ENCODE measurements at regions not wholly inside any gene's neighbourhood (a gene's known extent, or its start where the extent isn't known, plus 50 kb on each side); places are given as distances from the start of the nearest gene placed in this dataset.
"Not testable (repeated sequence)": the region's sequence is repeated elsewhere in the genome, so short reads cannot be mapped to it uniquely, and the experiment has no call there.

DNA sequence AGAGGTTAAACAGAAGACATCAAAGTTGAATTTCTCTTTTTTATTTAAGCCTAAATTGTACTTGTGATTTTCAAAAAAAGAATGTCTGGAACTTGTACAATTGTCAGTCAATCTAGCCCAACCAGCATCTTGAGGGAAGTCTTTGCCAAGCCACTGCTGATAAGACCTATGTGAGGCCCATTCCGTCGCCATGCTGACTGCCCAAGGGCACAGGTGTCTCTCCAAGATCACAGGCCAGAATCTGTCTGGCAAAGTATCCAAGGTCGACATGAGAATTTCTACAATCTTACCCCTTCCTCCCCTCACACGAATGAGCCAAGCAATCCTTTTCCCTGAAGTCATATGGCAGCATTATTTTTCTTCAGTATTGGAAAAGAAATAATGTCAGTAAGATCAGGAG, 614.5 kb downstream of the CBLN4 start:
- no peak for DNase-seq

- DNase-seq, result no peak
Observed at GRCh38 chr20:55386686-55387085, 618.6 kb downstream of the CBLN4 start.

GRCh38 chr20:55375920-55376319, 629.4 kb downstream of the CBLN4 start:
- peak; percentile 13 for DNase-seq

GRCh38 chr20:55365745-55366144, 639.6 kb downstream of the CBLN4 start:
- no peak for DNase-seq

GRCh38 chr20:55360895-55361294, 644.4 kb downstream of the CBLN4 start:
- no peak for DNase-seq

- peak; percentile 65 for DNase-seq
Observed at GRCh38 chr20:55354720-55355119, 650.6 kb downstream of the CBLN4 start.

DNA sequence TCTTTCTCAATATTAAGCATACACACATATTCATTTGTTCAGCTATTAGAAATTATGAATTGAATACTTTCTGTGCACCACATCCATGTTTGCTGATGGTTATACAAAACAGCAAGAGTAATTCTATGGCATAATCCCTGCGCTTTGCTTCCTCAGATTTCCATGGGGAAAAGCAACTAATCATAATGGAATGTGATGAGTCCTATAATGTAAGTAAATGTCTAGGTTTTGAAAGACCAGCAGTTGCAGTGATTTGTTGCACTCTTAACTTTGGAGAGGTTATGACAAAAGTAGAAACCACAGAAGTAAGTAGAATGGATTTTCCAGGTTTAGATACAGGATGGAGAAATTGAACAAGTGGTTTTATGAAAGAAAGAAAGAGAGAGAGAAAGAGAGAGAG, 652.1 kb downstream of the CBLN4 start:
- no peak for DNase-seq

DNA sequence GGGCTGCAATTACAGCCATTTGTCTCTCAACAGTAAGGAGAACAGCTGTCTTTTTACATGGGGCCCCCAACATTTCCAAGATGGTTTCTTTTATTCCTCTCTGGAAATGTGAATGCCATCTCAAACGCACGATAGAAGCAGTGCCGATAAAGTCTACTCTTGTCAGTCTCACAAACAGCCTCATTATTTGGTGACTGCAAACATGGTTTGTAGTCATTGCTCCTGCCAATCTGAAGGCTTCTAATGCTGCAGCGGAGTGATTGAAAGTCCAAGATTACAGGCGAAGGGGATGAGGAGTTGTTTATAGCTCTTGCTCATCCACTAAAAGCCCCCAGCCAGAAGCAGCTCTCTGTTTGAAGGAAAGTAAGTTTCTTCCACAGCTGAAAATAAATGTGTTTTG, 657.1 kb downstream of the CBLN4 start:
- no peak for DNase-seq

GRCh38 chr20:55342822-55343221, 662.5 kb downstream of the CBLN4 start:
- no peak for DNase-seq

- no peak for DNase-seq
Observed at GRCh38 chr20:55333798-55334197, 671.5 kb downstream of the CBLN4 start.

GRCh38 chr20:55329108-55329507, 676.2 kb downstream of the CBLN4 start:
- DNase-seq, result no peak

GRCh38 chr20:55322745-55323144, 682.6 kb downstream of the CBLN4 start:
- no peak for DNase-seq

DNA sequence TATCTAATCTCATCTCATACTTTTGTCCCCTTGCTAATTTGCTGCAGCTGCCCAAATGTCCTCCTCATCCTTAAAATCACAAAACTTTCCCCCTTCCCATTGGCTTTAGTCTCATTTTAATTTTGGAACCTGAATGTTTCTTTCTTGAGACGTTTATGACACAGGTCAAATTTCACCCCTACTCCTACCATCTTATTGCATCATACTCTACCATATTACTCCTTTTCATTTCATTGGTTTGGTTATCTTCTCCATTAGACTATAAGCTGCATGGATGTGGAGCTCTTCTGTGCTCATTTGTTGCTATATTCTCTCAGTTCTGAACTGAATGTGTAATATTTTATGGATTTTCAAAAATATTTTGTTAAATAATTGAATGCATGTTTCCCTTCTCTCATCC, 688.6 kb downstream of the CBLN4 start:
- DNase-seq, result no peak

GRCh38 chr20:55310844-55311243, 694.5 kb downstream of the CBLN4 start:
- DNase-seq, result not testable (repeated sequence)

GRCh38 chr20:55291261-55291660, 714.1 kb downstream of the CBLN4 start:
- no peak for DNase-seq

GRCh38 chr20:55283889-55284288, 721.4 kb downstream of the CBLN4 start:
- no peak for DNase-seq

- no peak for DNase-seq
Observed at GRCh38 chr20:55273149-55273548, 732.2 kb downstream of the CBLN4 start.

DNA sequence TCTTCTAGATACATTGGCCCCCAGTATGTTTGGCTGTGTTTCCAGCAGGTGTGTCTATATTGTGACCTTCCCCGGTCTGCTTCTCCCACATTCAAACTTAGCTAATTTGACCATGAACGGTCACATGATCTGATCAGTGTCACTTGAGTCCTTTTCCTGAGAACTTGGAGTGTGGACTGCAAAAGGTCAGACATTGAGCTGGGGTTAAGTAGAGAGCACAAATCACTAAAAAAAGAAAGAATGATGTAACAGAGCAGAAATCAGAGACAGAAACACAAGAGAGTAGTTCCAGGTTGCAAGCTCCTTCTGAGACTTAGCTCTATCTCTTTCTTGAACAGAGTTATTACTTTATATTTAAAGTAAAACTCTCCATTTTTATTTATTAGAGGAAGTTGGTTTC, 733.9 kb downstream of the CBLN4 start:
- DNase-seq, result no peak

- no peak for DNase-seq
Observed at GRCh38 chr20:55269913-55270312, 735.4 kb downstream of the CBLN4 start.

DNA sequence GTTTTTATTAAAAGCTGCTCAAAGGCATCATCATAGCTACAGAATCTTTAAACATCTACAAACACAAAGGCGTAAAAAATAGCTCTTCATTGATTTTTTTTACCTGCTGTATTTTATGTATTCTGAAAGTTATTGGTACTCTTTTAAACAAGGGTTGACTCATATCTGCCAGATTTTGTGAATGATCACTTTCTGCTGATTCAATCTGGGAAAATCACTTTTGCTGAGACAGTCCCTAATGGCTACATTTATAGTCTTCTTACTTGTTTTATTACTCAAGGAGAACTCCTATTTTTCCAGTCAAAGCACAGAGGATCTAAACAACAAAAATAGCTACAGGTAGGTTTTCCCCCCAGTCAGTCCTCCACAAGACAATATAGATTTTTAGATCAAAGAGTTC, 739.0 kb downstream of the CBLN4 start:
- DNase-seq, result no peak

GRCh38 chr20:55264703-55265239, 740.5 kb downstream of the CBLN4 start:
- no peak for DNase-seq

- no peak for DNase-seq
Observed at GRCh38 chr20:55258559-55258958, 746.8 kb downstream of the CBLN4 start.

DNA sequence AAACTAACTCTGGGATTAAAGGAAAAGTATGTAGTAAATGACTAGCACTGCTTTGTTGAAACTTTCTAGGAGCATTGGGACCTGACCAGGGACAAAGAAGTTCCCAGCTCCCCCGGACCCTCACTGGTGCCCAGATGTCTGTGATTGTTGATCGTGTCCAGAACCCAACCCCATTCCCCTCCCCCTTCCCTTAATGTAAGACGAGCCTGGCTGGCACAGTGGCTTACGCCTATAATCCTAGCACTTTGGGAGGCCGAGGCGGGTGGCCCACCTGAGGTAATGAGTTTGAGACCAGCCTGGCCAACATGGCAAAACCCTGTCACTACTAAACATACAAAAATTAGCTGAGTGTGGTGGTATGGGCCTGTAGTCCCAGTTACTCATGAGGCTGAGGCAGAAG, 750.3 kb downstream of the CBLN4 start:
- DNase-seq, result no peak

DNA sequence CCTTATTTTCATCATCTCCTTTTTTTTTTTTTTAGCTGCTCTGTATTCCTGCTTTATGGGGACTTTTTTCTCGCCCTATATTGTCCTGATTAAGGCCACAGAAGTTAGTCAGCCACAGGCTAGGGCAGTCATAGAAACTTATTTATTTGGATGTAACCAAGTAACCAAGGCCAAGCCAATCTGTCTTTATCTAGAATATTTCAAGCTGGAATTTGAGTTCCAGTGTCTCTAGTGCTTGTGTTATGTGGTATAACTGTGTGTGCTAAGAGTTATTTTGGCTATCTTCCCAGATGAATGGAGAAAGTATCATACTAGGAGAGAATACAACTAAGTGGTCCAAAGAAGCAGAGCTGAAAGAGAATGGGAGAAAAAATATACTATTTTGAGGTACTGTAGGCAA, 751.5 kb downstream of the CBLN4 start:
- DNase-seq, result no peak

- no peak for DNase-seq
Observed at GRCh38 chr20:55252521-55252920, 752.8 kb downstream of the CBLN4 start.

- no peak for DNase-seq
Observed at GRCh38 chr20:55251170-55251569, 754.1 kb downstream of the CBLN4 start.

Data from NCI-H774 (cell line).